ENCODE measurements at regions not wholly inside any gene's neighbourhood (a gene's known extent, or its start where the extent isn't known, plus 50 kb on each side); places are given as distances from the start of the nearest gene placed in this dataset.

GRCh38 chr6:93759190-93759589 is 339.8 kb upstream of the EPHA7 start:
- Mint-ChIP-seq H3K36me3 (ENCODE audit: low read depth, unreplicated experiment) (no peaks in the 10 kb centered on the region), H3K9me3 (ENCODE audit: unreplicated experiment) (no peaks in the 10 kb centered on the region), H3K4me3 (ENCODE audit: unreplicated experiment) (no peak overlapping the region), H3K4me1 (ENCODE audit: low read depth, unreplicated experiment) (no peaks in the 10 kb centered on the region), H3K27me3 (ENCODE audit: low read depth, unreplicated experiment) (no peaks in the 10 kb centered on the region), H3K27ac (ENCODE audit: unreplicated experiment) (no peak overlapping the region)
- H3K4me2 ChIP-seq (ENCODE audit: low read length) = no peak overlapping the region
- H3K27ac ChIP-seq (ENCODE audit: low read depth, low read length) = no peak overlapping the region
- FAIRE-seq = no peak
- H3K79me2 ChIP-seq (ENCODE audit: insufficient read depth, low read length) = no peaks in the 10 kb centered on the region
- no peak overlapping the region for H3K9ac ChIP-seq (ENCODE audit: low read length)
- H3K36me3 ChIP-seq (ENCODE audit: insufficient read depth, low read length) = no peaks in the 10 kb centered on the region
- H2AFZ ChIP-seq (ENCODE audit: low read depth, low read length) = no peak overlapping the region
- H3K27me3 ChIP-seq (ENCODE audit: insufficient read depth, low read length) = no peaks in the 10 kb centered on the region
- H3K9me3 ChIP-seq (ENCODE audit: insufficient read depth, low read depth, low read length) = no peaks in the 10 kb centered on the region
- no peaks in the 10 kb centered on the region for H4K20me1 ChIP-seq (ENCODE audit: insufficient read depth, low read length)
- no peaks in the 10 kb centered on the region for H3K4me1 ChIP-seq (ENCODE audit: insufficient read depth, low read length)
- no peak overlapping the region for H3K4me3 ChIP-seq (ENCODE audit: insufficient read depth, low read depth, low read length)
- TF ChIP-seq CTCF (IDR thresholded peaks at IDR 0.05; ENCODE audit: insufficient read depth, low read depth, low read length) (no peak), EZH2 (IDR thresholded peaks at IDR 0.05; ENCODE audit: insufficient read depth, low read length) (no peak)
- no peak for DNase-seq (ENCODE audit: low read depth)

- Histone ChIP-seq H3K9me3 (ENCODE audit: insufficient read depth, low read depth, low read length) (no peaks in the 10 kb centered on the region), H3K27me3 (ENCODE audit: insufficient read depth, low read length) (no peaks in the 10 kb centered on the region), H2AFZ (ENCODE audit: low read depth, low read length) (no peak overlapping the region), H3K27ac (ENCODE audit: low read depth, low read length) (no peak overlapping the region), H3K4me2 (ENCODE audit: low read length) (no peak overlapping the region), H3K4me1 (ENCODE audit: insufficient read depth, low read length) (no peaks in the 10 kb centered on the region), H3K9ac (ENCODE audit: low read length) (no peak overlapping the region), H3K36me3 (ENCODE audit: insufficient read depth, low read length) (no peaks in the 10 kb centered on the region), H3K4me3 (ENCODE audit: insufficient read depth, low read depth, low read length) (no peak overlapping the region), H3K79me2 (ENCODE audit: insufficient read depth, low read length) (no peaks in the 10 kb centered on the region), H4K20me1 (ENCODE audit: insufficient read depth, low read length) (no peaks in the 10 kb centered on the region)
- no peaks in the 10 kb centered on the region for H3K36me3 Mint-ChIP-seq (ENCODE audit: low read depth, unreplicated experiment)
- no peak overlapping the region for H3K27ac Mint-ChIP-seq (ENCODE audit: unreplicated experiment)
- H3K4me1 Mint-ChIP-seq (ENCODE audit: low read depth, unreplicated experiment) = peaks cover 1% of the 10 kb centered on the region
- TF ChIP-seq EZH2 (IDR thresholded peaks at IDR 0.05; ENCODE audit: insufficient read depth, low read length) = no peak
- TF ChIP-seq CTCF (IDR thresholded peaks at IDR 0.05; ENCODE audit: insufficient read depth, low read depth, low read length) = no peak
- H3K4me3 Mint-ChIP-seq (ENCODE audit: unreplicated experiment) = no peak overlapping the region
- DNase-seq (ENCODE audit: low read depth) = peak; percentile 1
- no peaks in the 10 kb centered on the region for H3K9me3 Mint-ChIP-seq (ENCODE audit: unreplicated experiment)
- no peak for FAIRE-seq
- no peaks in the 10 kb centered on the region for H3K27me3 Mint-ChIP-seq (ENCODE audit: low read depth, unreplicated experiment)
These were observed 332.6 kb upstream of the EPHA7 start for GRCh38 chr6:93751969-93752368.

- no peak overlapping the region for H2AFZ ChIP-seq (ENCODE audit: low read depth, low read length)
- no peak for DNase-seq (ENCODE audit: low read depth)
- no peaks in the 10 kb centered on the region for H3K9me3 Mint-ChIP-seq (ENCODE audit: unreplicated experiment)
- no peaks in the 10 kb centered on the region for H3K27me3 Mint-ChIP-seq (ENCODE audit: low read depth, unreplicated experiment)
- FAIRE-seq = no peak
- H3K36me3 Mint-ChIP-seq (ENCODE audit: low read depth, unreplicated experiment) = no peaks in the 10 kb centered on the region
- H3K79me2 ChIP-seq (ENCODE audit: insufficient read depth, low read length) = no peaks in the 10 kb centered on the region
- H3K27ac ChIP-seq (ENCODE audit: low read depth, low read length) = no peak overlapping the region
- H3K4me1 ChIP-seq (ENCODE audit: insufficient read depth, low read length) = no peaks in the 10 kb centered on the region
- H3K4me3 Mint-ChIP-seq (ENCODE audit: unreplicated experiment) = no peak overlapping the region
- no peaks in the 10 kb centered on the region for H3K27me3 ChIP-seq (ENCODE audit: insufficient read depth, low read length)
- no peak overlapping the region for H3K9ac ChIP-seq (ENCODE audit: low read length)
- no peak for TF ChIP-seq EZH2 (IDR thresholded peaks at IDR 0.05; ENCODE audit: insufficient read depth, low read length)
- TF ChIP-seq CTCF (IDR thresholded peaks at IDR 0.05; ENCODE audit: insufficient read depth, low read depth, low read length) = no peak
- no peaks in the 10 kb centered on the region for H3K36me3 ChIP-seq (ENCODE audit: insufficient read depth, low read length)
- peaks cover 1% of the 10 kb centered on the region for H3K4me1 Mint-ChIP-seq (ENCODE audit: low read depth, unreplicated experiment)
- no peak overlapping the region for H3K4me3 ChIP-seq (ENCODE audit: insufficient read depth, low read depth, low read length)
- no peak overlapping the region for H3K27ac Mint-ChIP-seq (ENCODE audit: unreplicated experiment)
- H4K20me1 ChIP-seq (ENCODE audit: insufficient read depth, low read length) = no peaks in the 10 kb centered on the region
- no peaks in the 10 kb centered on the region for H3K9me3 ChIP-seq (ENCODE audit: insufficient read depth, low read depth, low read length)
- no peak overlapping the region for H3K4me2 ChIP-seq (ENCODE audit: low read length)
These were observed 330.6 kb upstream of the EPHA7 start for GRCh38 chr6:93749930-93750329.

Measured in astrocyte (in vitro differentiated cells and primary cell).